Lung microvascular endothelial cell (primary cell): ENCODE measurements at regions not wholly inside any gene's neighbourhood (a gene's known extent, or its start where the extent isn't known, plus 50 kb on each side); places are given as distances from the start of the nearest gene placed in this dataset.

Source experiments
- DNase-seq, 2 donors: peaks; one replicate each; pipeline versions ENCODE4 v3.0.0 to v3.0.0-alpha.2; 2010; ENCODE audit warnings: low read depth in 2 of 2

DNA sequence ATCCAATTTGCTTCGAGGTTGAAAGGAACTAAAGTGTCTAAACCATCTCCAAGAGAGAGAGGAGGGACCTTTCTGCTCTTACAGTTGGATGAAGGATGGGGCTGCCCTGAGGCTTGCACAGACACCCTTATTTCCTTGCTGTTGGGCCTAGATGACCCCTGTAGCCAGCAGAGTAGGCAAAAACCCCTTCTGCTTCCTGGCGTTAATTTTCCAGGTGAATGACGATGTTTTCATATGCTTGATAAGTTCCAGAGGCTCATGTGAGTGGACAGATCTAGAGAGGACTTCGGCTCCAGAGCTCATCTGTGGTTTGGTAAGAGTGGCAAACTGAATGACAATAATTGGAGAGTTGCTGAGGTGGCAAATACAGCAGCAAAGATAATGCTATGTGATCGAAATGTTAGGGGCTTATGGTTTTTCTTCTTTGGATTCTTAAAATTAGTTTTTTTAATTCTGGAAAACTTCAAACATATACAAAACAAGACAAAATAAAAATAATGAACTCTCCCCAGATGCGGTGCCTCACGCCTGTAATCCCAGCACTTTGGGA is 98.6 kb upstream of the MAP4K3 start:
- DNase-seq, result no peak

DNA sequence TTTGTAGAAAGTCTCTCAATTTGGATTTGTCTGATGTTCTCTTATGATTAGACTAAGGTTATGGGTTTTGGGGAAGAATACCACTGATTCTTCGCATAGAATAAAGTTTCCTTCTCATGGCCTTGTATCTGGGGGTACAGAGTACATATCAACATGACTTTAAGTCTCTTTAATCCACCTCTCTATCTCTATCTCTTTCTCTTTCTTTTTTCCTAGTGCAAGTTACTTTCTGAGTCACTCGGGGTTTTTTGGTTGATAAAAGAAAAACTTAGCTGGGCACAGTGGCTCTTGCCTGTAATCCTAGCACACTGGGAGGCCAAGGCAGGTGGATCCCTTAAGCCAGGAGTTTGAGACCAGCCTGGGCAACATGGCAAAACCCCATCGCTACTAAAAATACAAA is 100.1 kb upstream of the MAP4K3 start:
- DNase-seq, result no peak

DNA sequence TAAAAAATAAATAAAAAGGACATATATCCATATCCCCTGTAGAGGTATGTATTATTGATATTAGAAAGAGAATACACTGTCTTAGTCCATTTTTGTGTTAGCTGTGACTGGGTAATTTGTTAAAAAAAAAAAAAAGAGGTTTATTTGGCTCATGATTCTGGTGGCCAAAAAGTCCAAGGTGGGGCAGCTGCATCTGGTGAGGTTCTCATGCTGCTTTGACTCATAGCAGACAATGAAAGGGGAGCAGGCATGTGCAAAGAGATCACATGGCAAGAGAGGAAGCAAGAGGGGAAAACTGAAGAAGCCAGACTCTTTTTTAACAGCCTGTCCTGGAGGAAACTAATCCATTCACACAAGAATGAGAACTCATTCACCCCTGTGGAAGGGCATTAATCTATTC is 101.6 kb upstream of the MAP4K3 start:
- no peak for DNase-seq

DNA sequence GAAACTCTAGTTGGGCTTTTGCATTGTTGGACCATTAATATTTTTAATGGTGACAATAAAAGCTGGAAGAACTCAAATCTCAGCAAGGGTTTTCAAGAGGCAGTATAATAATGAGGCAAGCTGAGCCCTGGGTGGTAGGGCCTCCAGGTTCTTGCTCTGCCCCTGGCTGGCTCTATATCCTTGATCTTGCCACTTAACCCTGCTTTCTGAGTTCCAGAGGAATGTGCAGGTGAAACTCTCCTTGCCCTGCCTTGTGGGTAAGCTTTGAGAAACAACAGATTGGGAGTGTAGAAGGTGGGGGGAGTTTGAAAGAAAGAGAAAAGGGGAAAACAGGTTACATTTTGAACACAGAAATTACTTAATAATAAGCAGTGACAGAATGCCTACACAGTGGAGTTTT is 103.3 kb upstream of the MAP4K3 start:
- DNase-seq, result no peak

DNA sequence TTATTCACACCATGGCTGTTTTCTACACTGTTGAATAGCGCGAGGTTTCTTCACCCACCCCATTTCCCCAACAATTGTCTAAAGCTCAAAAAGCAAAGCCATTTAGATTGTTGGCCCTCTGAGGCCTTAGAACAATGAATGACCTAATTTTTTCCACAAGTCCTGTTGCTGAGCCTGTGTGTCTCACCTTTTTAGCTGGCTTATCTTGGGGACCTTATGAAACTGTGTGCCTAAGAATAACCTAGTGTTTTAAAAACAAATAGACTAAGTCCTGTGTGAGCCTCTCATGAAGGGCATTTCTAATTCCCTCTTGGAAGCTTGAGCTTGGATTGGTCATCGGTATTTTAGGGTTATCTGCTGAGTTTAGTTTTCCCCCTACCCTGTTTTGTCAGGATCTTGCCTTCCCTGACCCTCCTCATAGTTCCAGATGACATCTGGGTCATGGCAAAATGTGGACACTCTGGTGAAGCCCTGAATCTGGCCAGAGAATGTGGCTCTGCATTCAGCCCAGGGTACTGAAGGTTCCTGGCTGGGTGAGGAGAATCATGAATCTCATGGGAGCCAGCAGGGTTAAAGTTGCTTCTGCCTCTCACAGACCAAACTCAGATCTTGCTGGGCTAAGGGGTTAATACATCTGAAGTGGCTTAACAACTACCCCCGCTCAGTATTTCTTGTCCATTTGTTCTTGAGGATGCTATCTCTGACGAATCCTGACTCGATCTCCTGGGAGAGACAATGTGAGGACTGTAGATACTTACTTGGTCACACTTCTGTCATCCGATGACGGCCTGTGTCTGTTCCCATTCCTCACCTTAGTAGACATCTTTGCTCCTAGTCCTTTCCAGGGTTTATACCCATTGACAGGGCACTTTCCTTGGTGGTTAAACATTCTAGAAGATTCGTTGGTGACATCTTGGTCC is 104.2 kb upstream of the MAP4K3 start:
- DNase-seq, result peak in 1 of 2 donors; percentile 65

DNA sequence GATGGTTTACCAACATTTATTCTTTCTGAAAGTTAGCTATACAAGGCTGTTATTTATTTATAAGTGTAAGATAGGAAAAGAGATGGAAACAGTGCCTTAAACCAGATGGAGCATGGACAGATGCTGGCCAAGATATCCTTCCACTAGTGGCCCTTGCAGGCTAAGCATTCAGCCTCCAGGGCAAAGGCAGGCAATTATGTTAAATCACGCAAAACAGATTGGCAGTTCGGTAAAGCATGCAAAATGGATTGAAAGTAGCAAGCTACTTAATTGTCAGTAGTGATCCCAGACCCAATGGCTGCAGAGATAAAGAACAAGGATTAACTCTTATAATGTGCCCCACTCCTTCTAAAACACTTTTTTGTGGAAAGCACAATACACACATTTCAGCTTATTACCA is 105.4 kb upstream of the MAP4K3 start:
- no peak for DNase-seq

DNA sequence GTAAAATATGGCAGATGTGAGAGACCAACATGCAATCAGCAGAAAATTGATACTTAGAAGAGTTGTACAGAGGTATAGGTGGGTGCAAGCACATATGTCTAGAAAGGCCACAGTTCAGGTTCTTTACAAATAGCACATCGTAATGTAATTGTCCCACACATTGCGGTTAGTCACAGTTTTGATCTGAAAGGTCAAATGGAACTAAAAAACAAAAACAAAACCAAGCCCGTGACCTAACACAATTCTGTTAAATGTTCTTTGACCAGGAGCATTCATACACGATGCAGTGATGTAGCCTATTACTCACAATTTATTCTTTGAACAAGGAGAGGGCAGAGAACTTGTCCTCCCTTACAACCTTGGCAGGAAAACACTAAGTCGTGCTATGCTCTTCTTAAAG is 108.9 kb upstream of the MAP4K3 start:
- peak in 1 of 2 donors; percentile 28 for DNase-seq

DNA sequence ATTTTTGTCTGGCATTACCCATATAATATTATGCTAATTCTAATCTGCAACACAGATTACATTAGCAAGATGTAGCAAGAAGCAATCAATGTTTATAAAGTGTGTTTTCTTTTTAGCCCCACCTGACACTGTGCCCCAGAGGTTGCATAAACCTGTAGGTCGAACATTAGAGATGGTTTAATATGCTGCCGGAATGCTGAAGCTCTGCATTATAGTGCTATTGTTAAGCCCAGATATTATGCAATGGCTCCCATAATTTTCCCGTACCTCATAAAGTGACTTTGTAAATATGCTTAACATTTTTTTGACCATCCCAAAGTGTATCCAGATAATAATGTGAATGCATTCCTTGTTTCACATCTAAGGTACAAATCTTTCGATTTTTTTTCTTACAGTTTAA is 109.3 kb upstream of the MAP4K3 start:
- DNase-seq, result no peak

DNA sequence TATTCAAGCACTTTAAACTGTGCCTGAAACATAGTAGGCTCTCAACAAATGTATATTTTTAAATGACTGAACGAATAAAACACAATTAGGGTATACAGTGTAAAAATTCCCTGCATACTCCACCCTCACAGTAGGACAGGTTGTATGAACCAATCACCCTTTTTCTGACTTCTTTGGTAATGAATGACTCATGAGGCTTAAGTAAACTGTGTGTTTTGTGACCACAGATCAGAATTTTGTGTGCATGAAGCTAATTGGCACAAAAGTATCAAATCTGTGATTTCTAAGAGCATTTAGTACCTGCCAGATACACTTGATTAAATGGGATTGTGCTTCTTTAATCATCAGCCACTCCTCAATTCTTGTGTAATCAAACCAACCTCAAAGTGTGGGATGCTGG is 109.9 kb upstream of the MAP4K3 start:
- DNase-seq, result peak in 1 of 2 donors; percentile 27

DNA sequence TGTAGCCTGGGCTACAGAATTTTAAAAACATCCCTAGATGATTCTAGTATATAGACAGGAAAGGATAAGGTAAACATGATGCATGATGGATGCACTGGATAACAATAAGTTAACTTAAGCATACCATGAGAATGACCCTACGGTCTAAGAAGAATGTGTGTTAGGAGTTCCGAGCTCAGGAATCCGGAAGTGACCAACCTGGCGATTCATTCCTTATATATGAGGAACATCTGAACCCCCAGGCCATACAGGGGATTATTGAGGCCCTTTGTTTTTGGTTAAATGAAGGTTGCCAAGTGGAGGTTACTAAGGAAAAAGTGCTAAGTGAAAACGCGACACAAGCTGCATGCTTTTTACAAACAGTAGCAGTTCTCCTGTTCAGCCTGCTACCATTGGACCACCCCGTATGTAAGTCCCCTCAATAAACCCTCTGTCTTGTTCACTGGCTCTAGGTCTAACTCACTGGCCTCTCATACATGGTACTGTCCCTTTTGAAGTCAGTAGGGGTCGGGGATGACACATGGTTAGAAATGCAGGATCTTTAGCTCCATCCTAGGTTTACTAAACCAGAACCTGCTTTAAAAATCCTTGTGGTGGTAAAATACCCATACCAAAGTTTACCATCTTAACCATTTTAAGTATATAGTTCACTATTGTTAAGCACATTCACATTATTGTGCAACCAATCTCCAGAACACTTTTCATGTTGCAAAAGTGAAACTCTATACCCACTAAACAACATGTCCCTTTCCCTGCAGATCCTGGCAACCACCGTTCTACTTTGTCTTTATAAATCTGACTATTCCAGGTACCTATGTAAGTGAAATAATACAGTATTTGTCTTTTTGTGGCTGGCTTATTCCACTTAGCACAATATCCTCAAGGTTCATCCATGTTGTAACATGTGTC is 111.0 kb upstream of the MAP4K3 start:
- peak in 1 of 2 donors; percentile 92 for DNase-seq

DNA sequence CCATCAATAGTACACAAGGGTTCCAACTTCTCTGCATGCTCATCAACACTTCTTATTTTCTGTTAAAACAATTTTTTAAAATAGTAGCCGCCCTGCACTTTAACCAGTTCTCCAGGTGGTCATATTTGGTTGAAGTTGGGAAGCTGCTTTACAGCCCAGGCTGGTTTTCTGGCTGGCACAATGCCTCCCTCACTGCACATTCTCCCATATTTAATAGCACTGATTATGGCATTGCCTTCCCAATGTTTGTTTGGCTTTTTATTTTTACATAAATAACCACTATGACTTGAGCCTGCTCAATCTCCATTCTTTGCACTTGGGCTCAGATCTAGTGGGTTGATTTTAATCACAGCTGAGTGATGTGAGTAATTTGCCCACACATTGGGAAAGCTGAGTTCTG is 111.9 kb upstream of the MAP4K3 start:
- DNase-seq, result no peak

DNA sequence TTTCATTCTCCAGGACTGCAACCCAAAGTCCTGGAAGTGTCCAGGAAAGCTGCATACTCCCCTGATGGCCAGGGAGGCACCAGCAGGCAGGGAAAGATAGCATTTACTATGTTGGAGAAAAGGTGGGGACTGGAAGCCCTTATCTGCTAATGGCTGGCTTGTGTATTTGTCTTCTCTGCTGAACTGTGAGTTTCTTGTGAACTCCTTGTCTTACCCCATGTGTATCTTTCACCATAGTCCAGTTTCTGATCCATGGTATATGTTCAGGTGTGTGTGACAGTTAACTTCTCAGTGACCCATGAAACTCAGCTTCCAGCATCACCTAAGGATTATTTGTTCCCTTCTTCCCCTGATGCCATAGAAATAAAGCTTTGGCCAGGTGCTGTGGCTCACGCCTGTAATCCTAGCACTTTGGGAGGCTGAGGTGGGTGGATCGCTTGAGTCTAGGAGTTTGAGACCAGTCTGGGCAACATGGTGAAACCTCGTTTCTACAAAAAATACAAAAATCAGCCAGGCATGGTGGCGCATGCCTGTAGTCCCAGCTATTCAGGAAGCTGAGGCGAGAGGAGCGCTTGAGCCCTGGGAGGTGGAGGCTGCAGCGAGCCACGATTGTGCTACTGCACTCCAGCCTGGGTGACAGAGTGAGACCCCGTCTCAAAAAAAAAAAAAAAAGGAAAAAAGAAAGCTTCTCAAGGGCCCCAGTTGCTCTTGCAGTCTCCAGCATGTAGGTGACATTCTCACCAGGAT is 112.8 kb upstream of the MAP4K3 start:
- DNase-seq, result no peak

DNA sequence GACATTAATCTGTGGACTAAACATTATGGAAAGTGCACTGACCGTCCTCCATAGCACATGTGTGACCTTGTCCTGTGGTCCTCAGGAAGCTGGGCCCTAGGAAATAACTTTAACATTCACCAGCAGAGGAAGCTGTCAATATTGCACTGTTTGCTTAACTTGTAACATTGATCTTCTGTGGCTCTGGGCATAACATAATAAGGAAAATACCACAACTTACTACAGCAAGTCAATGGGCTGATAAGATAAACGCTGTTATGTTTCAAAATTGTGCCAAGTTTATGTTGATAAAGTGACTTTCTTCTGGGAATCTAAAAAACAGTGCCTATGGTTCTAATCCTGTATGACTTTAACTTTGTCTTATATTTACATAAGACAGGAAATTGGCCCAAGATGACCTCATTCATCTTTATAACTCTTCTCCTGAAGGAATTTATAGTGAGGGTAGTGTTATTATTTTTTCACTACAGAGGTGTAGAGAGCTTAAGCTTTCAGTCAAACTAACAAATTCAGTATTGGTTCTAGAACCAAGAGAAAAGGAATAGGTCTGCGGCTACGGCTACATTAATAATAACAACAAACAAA is 113.7 kb upstream of the MAP4K3 start:
- DNase-seq, result peak; percentile 40 to 60

DNA sequence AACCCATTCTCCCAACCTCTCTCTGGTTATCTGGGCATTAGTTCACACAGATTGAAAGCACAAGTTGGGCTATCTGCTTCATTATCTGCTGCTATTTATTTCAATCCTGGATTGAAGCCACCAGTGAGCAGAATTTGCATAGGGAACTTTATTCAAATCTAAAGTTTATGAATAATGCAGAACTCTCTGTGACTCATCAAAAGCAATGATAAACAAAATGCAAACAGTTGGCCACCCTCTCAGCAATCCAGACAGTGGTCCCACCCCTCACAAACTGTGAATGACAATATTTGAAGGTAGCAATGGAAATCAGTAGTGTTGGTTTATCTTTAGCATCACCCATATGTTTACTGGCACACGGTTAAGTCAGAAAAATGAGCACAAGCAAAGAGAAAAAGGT is 106.8 kb upstream of the TMEM178A start:
- DNase-seq, result no peak

DNA sequence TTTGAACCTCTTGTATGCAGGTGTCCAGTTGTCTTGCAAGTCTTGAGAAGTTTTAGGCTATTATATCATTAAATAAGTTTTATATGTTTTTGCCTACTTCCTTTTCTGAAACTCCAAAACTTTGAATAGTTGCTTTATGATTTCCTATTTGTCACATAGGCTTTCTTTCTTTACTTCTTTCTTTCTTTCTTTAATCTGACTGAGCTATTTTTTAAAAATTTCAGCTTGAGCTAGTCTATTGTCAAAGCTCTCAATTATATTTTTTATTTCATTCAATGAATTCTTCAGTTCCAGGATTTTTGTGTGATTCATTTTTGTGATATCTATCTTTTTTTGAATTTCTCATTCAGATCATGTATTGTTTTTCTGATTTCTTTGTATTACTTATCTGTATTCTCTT is 102.1 kb upstream of the TMEM178A start:
- DNase-seq, result no peak

DNA sequence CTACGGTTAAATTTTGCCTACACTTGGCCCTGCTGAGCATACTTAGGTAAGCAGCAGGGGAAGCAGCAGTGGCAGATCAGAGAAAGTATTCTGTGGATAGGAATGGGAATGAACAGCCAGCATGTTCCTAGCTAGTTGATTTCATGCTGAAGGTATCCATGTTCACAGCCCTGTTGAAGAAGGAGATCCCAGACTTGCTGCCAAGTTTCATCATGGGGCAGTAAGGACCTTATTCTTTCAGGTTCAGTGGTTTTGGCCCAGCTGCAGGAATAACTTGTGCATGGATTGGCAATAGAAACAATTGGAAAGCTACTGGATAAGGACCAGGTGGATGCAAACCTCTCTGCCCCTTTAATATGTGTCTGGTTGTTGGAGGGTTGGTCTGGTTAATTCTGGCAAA is 98.2 kb upstream of the TMEM178A start:
- peak in 1 of 2 donors; percentile 45 for DNase-seq

DNA sequence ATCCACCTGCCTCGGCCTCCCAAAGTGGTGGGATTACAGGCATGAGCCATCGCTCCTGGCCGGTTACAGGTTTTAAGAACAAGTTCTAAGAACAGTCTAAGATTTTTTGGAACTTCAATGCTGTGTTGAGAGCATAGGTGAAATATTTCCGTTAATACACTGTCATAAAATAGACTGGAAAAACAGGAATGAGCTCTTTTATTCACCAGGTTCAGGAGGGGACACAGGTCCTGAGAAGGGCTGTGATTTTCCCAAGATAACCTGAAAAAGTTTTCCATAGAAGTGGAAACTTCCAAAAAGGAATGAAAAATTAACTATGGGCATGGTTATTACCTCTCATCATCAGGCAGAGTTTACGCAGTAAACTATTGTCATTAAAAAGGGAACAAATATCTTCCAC is 97.6 kb upstream of the TMEM178A start:
- peak in 1 of 2 donors; percentile 57 for DNase-seq

DNA sequence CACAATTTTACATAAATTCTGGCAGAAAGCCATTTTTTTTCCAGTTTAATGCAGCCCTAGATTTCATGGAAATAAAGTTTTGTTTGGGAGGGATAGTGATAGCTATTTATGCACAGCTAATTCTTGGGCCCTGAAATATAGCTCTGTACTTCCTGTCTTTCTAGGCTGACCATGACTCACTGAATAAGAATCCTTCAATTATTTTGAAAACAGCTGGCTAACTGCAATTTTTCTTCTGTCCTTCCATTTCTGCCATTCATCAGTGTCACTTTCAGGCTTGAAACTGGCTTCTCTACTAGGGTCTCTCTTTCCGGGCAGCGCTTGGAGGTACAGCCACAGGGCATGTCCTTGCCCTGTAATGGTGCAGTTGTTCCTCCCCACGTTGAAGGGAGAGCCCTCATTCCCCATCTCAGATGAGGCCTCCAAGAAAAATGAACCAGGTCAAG is 97.1 kb upstream of the TMEM178A start:
- DNase-seq, result peak; percentile 78 to 92

DNA sequence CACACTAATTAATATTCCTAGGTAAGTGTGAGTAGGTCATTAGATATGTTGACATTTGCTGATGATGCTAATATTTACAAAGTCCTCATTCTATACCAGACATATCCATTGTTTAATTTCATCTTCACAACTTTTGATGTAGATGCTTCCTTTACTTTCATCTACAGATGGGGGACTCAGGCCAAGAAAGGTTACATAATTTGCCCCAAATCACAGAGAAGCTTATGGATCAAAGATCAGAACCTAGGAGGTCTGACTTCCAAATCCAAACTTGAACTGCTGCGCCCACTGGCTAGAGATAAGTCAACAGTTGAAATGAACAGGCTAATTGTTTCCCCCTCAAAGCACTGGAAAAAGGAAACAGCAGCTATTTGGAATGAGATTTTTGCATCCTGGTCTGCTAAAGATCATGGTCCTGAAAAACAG is 95.6 kb upstream of the TMEM178A start:
- DNase-seq, result peak in 1 of 2 donors; percentile 17

DNA sequence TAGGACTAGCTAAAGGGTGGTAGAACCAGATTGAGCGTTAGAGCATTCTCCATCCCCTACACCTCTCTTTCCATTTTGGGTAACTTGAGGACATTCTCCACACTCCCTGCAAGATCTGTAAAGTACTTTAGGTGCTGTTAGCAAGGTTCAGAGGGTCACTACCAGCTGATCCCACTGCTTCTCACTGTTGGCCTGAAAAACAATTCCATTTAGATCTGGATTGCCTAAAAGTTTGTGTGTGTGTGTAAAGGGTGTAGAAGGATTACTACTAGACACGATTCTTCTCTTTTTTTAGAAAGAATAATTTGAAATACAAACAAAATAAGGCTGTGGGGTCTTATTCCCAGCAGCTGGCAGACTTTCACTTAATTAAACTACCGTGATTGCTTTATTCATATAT is 95.1 kb upstream of the TMEM178A start:
- DNase-seq, result no peak
